HFF-Myc (cell line): ENCODE measurements at regions not wholly inside any gene's neighbourhood (a gene's known extent, or its start where the extent isn't known, plus 50 kb on each side); places are given as distances from the start of the nearest gene placed in this dataset.

Experiments
- DNase-seq: peaks from one replicate; pipeline ENCODE4 v3.0.0-alpha.2; 2011; ENCODE audit warnings: low read depth; ENCODE audit errors: extremely low read depth
- H3K4me3 ChIP-seq: replicated peaks from 2 replicates; pipeline ENCODE4 v1.5.1; 2011; ENCODE audit warnings: low read depth, mild to moderate bottlenecking, control low read depth, low read length
- TF ChIP-seq, protein P1 (sequence below): IDR thresholded peaks from 2 replicates; pipeline ENCODE4 v1.5.1; 2012; ENCODE audit warnings: mild to moderate bottlenecking, low read depth, low read length, control low read depth; ENCODE audit errors: missing control alignments

DNA sequence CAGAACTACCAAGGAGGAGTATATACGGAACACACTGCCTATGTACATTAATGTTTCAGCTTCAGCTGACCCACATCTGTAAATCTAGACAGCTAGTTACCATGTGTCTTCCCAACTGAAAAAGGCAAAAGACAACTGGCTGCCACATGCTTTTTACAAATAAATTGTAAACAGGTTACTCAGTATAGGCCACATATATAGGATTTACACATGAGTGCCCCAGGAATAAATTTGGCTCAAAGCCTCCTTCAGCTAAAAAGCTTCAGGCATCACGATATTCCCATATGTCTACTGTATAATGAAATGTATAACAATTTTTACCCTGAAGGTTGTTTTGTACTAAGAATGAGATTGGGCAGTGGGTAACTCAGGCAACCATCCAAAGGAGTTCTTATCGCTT lies 175.9 kb upstream of the BMP4 start:
- peak; percentile 65 for DNase-seq
- H3K4me3 ChIP-seq, result no peak overlapping the region
- TF ChIP-seq, protein P1, sequence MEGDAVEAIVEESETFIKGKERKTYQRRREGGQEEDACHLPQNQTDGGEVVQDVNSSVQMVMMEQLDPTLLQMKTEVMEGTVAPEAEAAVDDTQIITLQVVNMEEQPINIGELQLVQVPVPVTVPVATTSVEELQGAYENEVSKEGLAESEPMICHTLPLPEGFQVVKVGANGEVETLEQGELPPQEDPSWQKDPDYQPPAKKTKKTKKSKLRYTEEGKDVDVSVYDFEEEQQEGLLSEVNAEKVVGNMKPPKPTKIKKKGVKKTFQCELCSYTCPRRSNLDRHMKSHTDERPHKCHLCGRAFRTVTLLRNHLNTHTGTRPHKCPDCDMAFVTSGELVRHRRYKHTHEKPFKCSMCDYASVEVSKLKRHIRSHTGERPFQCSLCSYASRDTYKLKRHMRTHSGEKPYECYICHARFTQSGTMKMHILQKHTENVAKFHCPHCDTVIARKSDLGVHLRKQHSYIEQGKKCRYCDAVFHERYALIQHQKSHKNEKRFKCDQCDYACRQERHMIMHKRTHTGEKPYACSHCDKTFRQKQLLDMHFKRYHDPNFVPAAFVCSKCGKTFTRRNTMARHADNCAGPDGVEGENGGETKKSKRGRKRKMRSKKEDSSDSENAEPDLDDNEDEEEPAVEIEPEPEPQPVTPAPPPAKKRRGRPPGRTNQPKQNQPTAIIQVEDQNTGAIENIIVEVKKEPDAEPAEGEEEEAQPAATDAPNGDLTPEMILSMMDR, result no peak

DNA sequence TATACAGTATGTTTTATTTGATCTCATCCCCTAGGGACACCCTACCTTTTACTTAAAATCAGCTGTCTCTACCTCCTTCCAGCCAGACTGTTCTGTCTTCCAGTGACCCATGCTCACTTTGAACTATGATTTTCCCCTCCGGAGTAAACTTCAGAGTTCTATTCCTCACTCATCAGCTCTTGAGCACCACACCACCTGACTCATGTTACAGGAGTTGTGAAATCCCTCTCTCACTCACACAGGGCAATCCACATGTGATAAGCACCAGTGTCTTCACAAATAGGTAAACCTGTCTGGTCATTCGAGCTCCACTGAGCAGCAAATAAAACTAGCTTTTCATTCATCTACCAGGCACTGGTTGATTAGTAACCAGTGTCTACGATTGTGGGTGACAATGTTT lies 177.3 kb upstream of the BMP4 start:
- DNase-seq, result no peak
- no peak overlapping the region for H3K4me3 ChIP-seq

DNA sequence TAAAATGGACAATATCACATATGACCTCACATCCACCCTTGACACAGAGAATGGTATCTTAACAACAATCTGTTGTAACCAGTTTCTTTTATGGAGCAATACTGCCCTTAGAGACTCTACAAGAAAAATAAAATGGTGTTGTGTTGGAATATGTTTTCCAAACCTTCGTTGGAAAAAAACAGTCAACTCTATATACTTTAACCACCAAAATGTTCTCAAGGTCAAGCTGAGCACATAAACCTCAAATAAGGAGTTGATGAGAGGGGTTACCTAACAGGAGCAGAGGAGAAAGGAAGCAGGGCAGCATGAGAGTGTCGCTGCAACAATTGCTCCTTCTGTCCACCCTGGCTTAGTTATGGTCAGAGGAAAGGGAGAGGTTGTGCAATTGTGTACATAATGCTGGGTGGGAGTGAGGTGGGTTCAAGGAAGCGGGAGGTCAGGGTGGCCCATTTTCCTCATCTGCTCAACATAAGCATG lies 179.2 kb upstream of the BMP4 start:
- no peak overlapping the region for H3K4me3 ChIP-seq
- TF ChIP-seq, protein P1, result no peak
- no peak for DNase-seq

More for the DNA sequence above, 177.3 kb upstream of the BMP4 start:
- TF ChIP-seq, protein P1, result no peak

DNA sequence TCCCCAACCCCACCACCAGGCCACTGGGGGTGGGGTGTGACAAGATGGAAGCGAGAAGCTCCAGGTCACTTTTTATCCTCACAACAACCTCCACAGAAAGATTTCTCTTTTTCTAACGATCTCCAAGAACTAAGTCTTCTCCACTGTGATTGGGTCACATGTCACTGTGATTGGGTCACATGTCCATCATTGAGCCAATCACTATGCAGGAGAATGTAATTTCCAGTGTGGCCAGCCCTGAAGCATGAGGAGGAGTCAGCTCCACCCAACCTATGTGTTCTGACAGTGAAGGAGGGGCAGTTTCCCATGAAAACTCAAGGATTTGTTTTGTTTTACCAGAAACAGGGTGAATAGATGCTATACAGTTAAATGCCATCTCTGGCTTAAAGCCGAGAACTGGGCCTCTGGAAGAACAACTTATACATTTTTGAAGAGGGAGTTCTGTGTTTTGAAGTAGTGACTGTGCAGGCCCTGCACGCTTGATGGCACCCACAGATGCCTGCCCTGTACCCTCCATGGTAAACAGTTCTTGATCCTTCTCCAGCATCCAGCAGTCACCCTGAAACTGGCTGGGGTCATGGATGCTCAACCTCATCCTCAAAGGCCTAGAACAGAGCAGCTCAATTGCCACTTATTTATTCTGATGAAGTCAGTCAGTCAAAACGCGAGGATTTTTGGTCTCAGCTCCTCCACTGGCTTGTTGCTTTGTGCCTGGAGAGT lies 180.4 kb upstream of the BMP4 start:
- no peak overlapping the region for H3K4me3 ChIP-seq
- TF ChIP-seq, protein P1, result no peak
- DNase-seq, result no peak

DNA sequence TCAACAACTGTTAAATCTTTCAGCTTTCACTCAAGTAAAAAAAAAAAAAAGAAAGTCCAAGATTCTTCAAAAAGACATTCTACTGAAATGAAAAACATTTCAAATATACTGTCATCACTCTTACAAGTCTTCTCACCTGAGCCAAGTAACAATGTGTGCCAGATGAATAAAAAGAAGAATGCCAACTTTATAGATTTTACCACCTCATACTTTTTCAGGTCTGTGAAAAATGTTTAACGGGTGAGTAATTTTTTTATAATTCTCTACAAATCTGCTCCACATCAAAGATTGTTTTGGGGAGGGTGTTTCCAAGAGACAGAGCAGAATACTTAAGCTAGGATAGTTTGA lies 181.0 kb upstream of the BMP4 start:
- no peak overlapping the region for H3K4me3 ChIP-seq
- TF ChIP-seq, protein P1, result no peak
- no peak for DNase-seq

DNA sequence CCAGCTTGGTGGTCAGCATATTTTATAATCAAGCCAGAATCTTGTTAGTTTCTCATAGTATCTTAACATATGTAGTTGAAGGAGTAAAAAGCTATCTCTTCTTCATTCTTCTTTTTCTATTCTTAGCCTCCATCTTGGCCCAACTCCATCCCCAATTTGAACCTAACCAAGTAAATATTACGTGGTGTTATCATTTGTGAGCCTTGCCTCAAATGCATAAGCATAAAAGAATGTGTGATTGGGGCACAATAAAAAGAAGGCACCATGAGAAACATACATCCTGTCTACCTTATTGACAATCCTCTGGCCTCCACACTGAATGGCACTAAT lies 181.4 kb upstream of the BMP4 start:
- no peak overlapping the region for H3K4me3 ChIP-seq
- no peak for DNase-seq
- TF ChIP-seq, protein P1, result no peak
